CD4-positive, alpha-beta T cell treated with Interleukin-15 for 1 hour (primary cell): ENCODE measurements at regions not wholly inside any gene's neighbourhood (a gene's known extent, or its start where the extent isn't known, plus 50 kb on each side); places are given as distances from the start of the nearest gene placed in this dataset.
"Not testable (repeated sequence)": the region's sequence is repeated elsewhere in the genome, so short reads cannot be mapped to it uniquely, and the experiment has no call there.

Experiments
- DNase-seq: peaks from one replicate; pipeline ENCODE4 v3.0.0-alpha.2; 2020

- DNase-seq = no peak
These were observed 137.7 kb upstream of the CCDC150 start for GRCh38 chr2:196501836-196502235.

- no peak for DNase-seq
These were observed 137.1 kb upstream of the CCDC150 start for GRCh38 chr2:196502386-196502785.

GRCh38 chr2:196503398-196503797 is 136.1 kb upstream of the CCDC150 start:
- DNase-seq = no peak

- no peak for DNase-seq
These were observed 134.7 kb upstream of the CCDC150 start for GRCh38 chr2:196504788-196505187.

GRCh38 chr2:196510246-196510645 is 129.3 kb upstream of the CCDC150 start:
- DNase-seq = no peak

GRCh38 chr2:196511258-196512168 is 128.0 kb upstream of the CCDC150 start:
- no peak for DNase-seq

GRCh38 chr2:196513796-196514526 is 125.6 kb upstream of the CCDC150 start:
- DNase-seq = no peak

- DNase-seq = no peak
These were observed 124.9 kb upstream of the CCDC150 start for GRCh38 chr2:196514641-196515040.

- no peak for DNase-seq
These were observed 124.5 kb upstream of the CCDC150 start for GRCh38 chr2:196515051-196515450.

- DNase-seq = no peak
These were observed 123.9 kb upstream of the CCDC150 start for GRCh38 chr2:196515608-196516007.

GRCh38 chr2:196516564-196516963 is 123.0 kb upstream of the CCDC150 start:
- DNase-seq = no peak

GRCh38 chr2:196520605-196521004 is 118.9 kb upstream of the CCDC150 start:
- DNase-seq = no peak

GRCh38 chr2:196526981-196527725 is 112.4 kb upstream of the CCDC150 start:
- DNase-seq = not testable (repeated sequence)

GRCh38 chr2:196528486-196529223 is 110.9 kb upstream of the CCDC150 start:
- DNase-seq = no peak

GRCh38 chr2:196530910-196531309 is 108.6 kb upstream of the CCDC150 start:
- no peak for DNase-seq

- DNase-seq = no peak
These were observed 105.6 kb upstream of the CCDC150 start for GRCh38 chr2:196533772-196534397.

- no peak for DNase-seq
These were observed 105.0 kb upstream of the CCDC150 start for GRCh38 chr2:196534495-196534894.

- no peak for DNase-seq
These were observed 104.5 kb upstream of the CCDC150 start for GRCh38 chr2:196535061-196535460.

- DNase-seq = no peak
These were observed 103.8 kb upstream of the CCDC150 start for GRCh38 chr2:196535742-196536141.

GRCh38 chr2:196537311-196537710 is 102.2 kb upstream of the CCDC150 start:
- DNase-seq = no peak

GRCh38 chr2:196538189-196538588 is 101.3 kb upstream of the CCDC150 start:
- no peak for DNase-seq

GRCh38 chr2:196538646-196539045 is 100.9 kb upstream of the CCDC150 start:
- DNase-seq = no peak
